Coronary artery (tissue), 2 donors: ENCODE measurements at regions not wholly inside any gene's neighbourhood (a gene's known extent, or its start where the extent isn't known, plus 50 kb on each side); places are given as distances from the start of the nearest gene placed in this dataset.

Source experiments
- DNase-seq: peaks from one replicate; pipeline ENCODE4 v3.0.0-alpha.2; 2017; ENCODE audit warnings: low spot score
- H3K27ac ChIP-seq, 2 donors: fragments of 200-600 bp; sonication (generic); one replicate each; pipeline ENCODE4 v1.5.1; 2016 to 2019
- H3K4me3 ChIP-seq: fragments of 200-600 bp; sonication (generic); 2 replicates; pipeline ENCODE4 v1.5.1; 2016; ENCODE audit warnings: mild to moderate bottlenecking, moderate library complexity
- TF ChIP-seq, protein P1 (sequence below): fragments of 200-600 bp; sonication (generic); IDR thresholded peaks from one replicate; pipeline ENCODE4 v1.5.1; 2019; ENCODE audit warnings: antibody characterized with exemption

GRCh38 chr2:22890132-22890531, 494.8 kb upstream of the KLHL29 start:
- H3K27ac ChIP-seq = no peak overlapping the region
- TF ChIP-seq, protein P1, sequence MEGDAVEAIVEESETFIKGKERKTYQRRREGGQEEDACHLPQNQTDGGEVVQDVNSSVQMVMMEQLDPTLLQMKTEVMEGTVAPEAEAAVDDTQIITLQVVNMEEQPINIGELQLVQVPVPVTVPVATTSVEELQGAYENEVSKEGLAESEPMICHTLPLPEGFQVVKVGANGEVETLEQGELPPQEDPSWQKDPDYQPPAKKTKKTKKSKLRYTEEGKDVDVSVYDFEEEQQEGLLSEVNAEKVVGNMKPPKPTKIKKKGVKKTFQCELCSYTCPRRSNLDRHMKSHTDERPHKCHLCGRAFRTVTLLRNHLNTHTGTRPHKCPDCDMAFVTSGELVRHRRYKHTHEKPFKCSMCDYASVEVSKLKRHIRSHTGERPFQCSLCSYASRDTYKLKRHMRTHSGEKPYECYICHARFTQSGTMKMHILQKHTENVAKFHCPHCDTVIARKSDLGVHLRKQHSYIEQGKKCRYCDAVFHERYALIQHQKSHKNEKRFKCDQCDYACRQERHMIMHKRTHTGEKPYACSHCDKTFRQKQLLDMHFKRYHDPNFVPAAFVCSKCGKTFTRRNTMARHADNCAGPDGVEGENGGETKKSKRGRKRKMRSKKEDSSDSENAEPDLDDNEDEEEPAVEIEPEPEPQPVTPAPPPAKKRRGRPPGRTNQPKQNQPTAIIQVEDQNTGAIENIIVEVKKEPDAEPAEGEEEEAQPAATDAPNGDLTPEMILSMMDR = no peak
- no peak for DNase-seq
- no peak overlapping the region for H3K4me3 ChIP-seq

DNA sequence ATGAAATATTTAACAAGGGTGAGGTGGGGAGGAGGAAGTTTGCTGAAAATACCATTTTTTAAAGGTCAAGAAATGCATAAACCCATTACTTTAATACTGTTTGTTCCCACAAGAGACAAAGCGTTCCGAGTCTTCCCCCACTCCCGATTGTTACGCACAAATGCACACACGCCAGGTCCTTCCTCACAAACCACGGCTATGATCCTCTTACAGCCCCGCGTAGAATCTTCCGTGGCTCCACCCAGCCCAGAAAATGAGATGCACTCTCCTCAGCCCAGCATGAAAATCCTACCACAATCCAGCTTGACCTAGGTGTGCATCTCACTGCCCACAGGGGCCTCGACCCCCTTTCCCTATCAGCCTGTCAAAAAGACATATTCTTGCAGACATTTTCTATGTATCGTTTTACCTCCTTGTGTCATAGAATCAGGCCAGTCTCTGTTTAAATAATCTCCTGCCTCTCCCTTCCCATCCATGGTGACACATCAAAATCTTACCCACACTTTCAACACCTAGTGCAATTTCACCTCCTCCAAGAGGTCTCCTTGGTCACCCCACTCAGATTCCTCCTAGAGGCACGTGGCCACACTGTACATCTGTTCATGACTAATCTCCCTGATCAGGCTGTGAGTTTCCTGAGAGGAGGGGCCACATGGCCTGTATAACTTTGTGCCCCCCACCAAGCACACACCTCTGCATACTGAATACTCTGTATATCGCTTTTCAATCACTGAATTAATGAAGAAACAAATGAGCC, 491.0 kb upstream of the KLHL29 start:
- no peak for DNase-seq
- Histone ChIP-seq H3K27ac (no peak overlapping the region), H3K4me3 (no peak overlapping the region)
- TF ChIP-seq, protein P1 = no peak

DNA sequence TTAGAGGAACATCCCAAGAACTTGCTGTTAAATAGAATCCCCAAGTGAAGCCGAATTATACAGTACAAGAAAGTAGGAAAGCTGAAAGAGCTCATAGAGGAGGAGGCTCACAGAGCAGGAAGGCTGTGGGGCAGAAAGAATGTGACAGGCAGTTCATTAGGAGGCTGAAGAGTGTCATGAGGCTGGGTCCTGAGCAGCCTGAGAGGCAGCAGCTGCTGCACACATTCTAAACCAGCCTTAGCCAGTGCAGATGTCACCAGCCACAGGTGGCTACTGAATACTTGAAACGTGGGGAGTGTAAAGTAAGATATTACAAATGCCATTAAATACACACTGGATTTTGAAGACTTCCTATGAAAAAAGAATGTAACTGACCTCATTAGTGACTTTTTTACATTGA, 490.2 kb upstream of the KLHL29 start:
- no peak for DNase-seq
- Histone ChIP-seq H3K4me3 (no peak overlapping the region), H3K27ac (no peak overlapping the region)
- TF ChIP-seq, protein P1 = no peak

GRCh38 chr2:22897428-22897827, 487.6 kb upstream of the KLHL29 start:
- TF ChIP-seq, protein P1 = no peak
- no peak for DNase-seq
- H3K27ac ChIP-seq = no peak overlapping the region
- no peak overlapping the region for H3K4me3 ChIP-seq

GRCh38 chr2:22900674-22901073, 484.3 kb upstream of the KLHL29 start:
- H3K4me3 ChIP-seq = no peak overlapping the region
- DNase-seq = no peak
- no peak overlapping the region for H3K27ac ChIP-seq
- TF ChIP-seq, protein P1 = no peak

DNA sequence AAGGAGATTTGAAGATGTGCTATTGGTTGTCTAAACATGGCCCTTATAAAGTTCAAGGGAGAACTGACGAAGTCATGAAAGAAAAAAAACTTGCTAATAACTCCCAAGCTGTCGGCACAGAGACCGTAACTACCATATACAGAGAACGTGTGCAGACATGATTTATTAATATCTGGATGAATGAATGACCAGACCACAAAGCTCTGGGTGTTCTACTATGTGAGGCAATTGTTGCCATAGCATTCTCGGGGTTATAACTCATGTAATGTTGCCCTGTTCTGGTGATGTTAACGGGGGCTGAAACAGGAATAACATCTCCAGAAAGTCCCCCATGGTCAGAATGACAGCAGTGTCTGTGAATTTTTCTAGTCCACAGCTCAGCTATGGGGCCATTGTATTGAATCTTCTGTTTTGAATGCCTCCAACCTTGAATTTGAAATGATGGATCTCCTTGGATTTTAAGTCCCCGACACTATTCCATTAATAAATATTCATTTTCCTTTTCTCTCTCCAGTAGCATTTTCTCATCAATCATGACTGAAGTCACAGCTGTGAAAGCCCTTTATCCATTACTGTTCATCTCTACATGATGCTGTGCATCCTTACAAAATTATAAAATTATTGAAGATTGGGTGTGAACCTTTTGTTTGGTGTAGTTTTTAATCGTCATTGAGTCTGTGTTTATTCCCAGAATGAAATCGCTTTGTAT, 483.4 kb upstream of the KLHL29 start:
- Histone ChIP-seq H3K27ac (no peak overlapping the region), H3K4me3 (no peak overlapping the region)
- DNase-seq = no peak
- TF ChIP-seq, protein P1 = no peak

GRCh38 chr2:22902180-22902550, 482.8 kb upstream of the KLHL29 start:
- Histone ChIP-seq H3K4me3 (no peak overlapping the region), H3K27ac (no peak overlapping the region)
- TF ChIP-seq, protein P1 = no peak
- DNase-seq = no peak
